K562 (cell line): ENCODE measurements at regions not wholly inside any gene's neighbourhood (a gene's known extent, or its start where the extent isn't known, plus 50 kb on each side); places are given as distances from the start of the nearest gene placed in this dataset.

Experiments
- ATAC-seq: fragments of 200-7000 bp; cut with Tn5 transposase; 3 replicates; pipeline ENCODE4 v1.9.1; 2020; ENCODE audit warnings: moderate library complexity
- BruUV-seq: library from RNA; stranded (reverse); fragments of 400-500 nt; replicated peaks from 2 replicates; lab custom pipeline; 2021; lab: Mats Ljungman, UMichigan
- CTCF ChIA-PET: fragments of 300-600 bp; formaldehyde crosslinking; extraction: SDS; loops from one replicate; lab custom pipeline; 2021; ENCODE audit warnings: low intra/inter-chr PET ratio; lab: Yijun Ruan, JAX
- POLR2A ChIA-PET: fragments of 300-600, 350-650 bp; sonication (Branson Sonifier 250); formaldehyde crosslinking; extraction: SDS; loops from one replicate; lab custom pipeline; 2021; ENCODE audit warnings: antibody characterized with exemption, inconsistent platforms; lab: Yijun Ruan, JAX
- DNase-seq, 4 experiments: peaks; one replicate each; pipeline versions ENCODE4 v3.0.0 to v3.0.0-alpha.2; 2011 to 2018; ENCODE audit warnings: low spot score in 3 of 4, mixed read lengths in 3 of 4; ENCODE audit errors: extremely low read depth in 1 of 4
- FAIRE-seq: peaks from 2 replicates; lab custom pipeline; 2011; peaks lifted over from hg19 to GRCh38; lab: Jason Lieb, UNC
- H2AFZ ChIP-seq: 2 replicates; pipeline ENCODE4 v1.6.0; 2011; ENCODE audit warnings: low read depth, low read length, control low read depth, inconsistent platforms
- H3K27ac ChIP-seq: fragments of 200-600 bp; 3 replicates; pipeline ENCODE4 v1.8.0; 2011; ENCODE audit warnings: low read depth, mild to moderate bottlenecking, control low read depth, inconsistent platforms, low read length, moderate library complexity, mixed read lengths; ENCODE audit errors: extremely low read depth
- H3K27me3 ChIP-seq, 2 experiments: fragments of 300-600 bp in 1 of 2; 2 replicates in 1 of 2; 3 replicates in 1 of 2; pipeline versions ENCODE4 v1.6.0 to v1.8.0; 2011; ENCODE audit warnings: inconsistent platforms in 2 of 2, low read length in 2 of 2, mild to moderate bottlenecking in 1 of 2, mixed read lengths in 1 of 2, moderate library complexity in 1 of 2; ENCODE audit not compliant: control insufficient read depth in 2 of 2, insufficient read depth in 2 of 2
- H3K36me3 ChIP-seq: fragments of 300-600 bp; 3 replicates; pipeline ENCODE4 v1.8.0; 2011; ENCODE audit warnings: mild to moderate bottlenecking, low read length, inconsistent platforms; ENCODE audit not compliant: control insufficient read depth, insufficient read depth
- H3K4me1 ChIP-seq, 2 experiments: fragments of 200-600 bp in 1 of 2; replicated peaks in 1 of 2; 2 replicates in 1 of 2; 3 replicates in 1 of 2; pipeline versions ENCODE4 v1.5.1 to v1.8.0; 2011; ENCODE audit warnings: inconsistent platforms in 2 of 2, low read length in 2 of 2, mild to moderate bottlenecking in 1 of 2, mixed read lengths in 1 of 2, moderate library complexity in 1 of 2; ENCODE audit not compliant: control insufficient read depth in 2 of 2, insufficient read depth in 2 of 2
- H3K4me2 ChIP-seq: 2 replicates; pipeline ENCODE4 v1.6.1; 2011; ENCODE audit warnings: low read length, control low read depth, inconsistent platforms, mixed read lengths; ENCODE audit not compliant: insufficient read depth
- H3K4me3 ChIP-seq: fragments of 200-600 bp; sonication (generic), shearing (Covaris generic); 2 replicates; pipeline ENCODE4 v1.5.1; 2016; ENCODE audit warnings: control low read depth, inconsistent platforms
- H3K79me2 ChIP-seq: fragments of 200-600 bp; 3 replicates; pipeline ENCODE4 v1.8.0; 2011; ENCODE audit warnings: low read length, inconsistent platforms; ENCODE audit not compliant: control insufficient read depth, insufficient read depth
- H3K9ac ChIP-seq, 2 experiments: 2 replicates each; pipeline versions ENCODE4 v1.6.0 to v1.6.1; 2011; ENCODE audit warnings: low read depth in 2 of 2, low read length in 2 of 2, control low read depth in 1 of 2, inconsistent platforms in 1 of 2, mild to moderate bottlenecking in 1 of 2, mixed read lengths in 1 of 2; ENCODE audit not compliant: insufficient read depth in 1 of 2
- H3K9me1 ChIP-seq: one replicate; pipeline ENCODE4 v1.6.0; 2011; ENCODE audit warnings: inconsistent platforms, mild to moderate bottlenecking, low read length, moderate library complexity; ENCODE audit not compliant: control insufficient read depth, insufficient read depth
- H3K9me3 ChIP-seq: replicated peaks from 2 replicates; pipeline ENCODE4 v1.5.1; 2011; ENCODE audit warnings: low read depth, low read length, inconsistent platforms; ENCODE audit not compliant: control insufficient read depth, insufficient read depth
- H4K20me1 ChIP-seq: replicated peaks from 2 replicates; pipeline ENCODE4 v1.6.1; 2011; ENCODE audit warnings: low read length, inconsistent platforms, mixed read lengths; ENCODE audit not compliant: control insufficient read depth, insufficient read depth
- CBFA2T3 ChIP-seq: fragments of 450-650 bp; IDR thresholded peaks from 2 replicates; pipeline ENCODE4 v1.6.1; 2017
- EHMT2 ChIP-seq: fragments of 450-650 bp; IDR thresholded peaks from 2 replicates; pipeline ENCODE4 v1.6.1; 2018; ENCODE audit warnings: antibody characterized with exemption
- ETV6 ChIP-seq, 3 experiments: fragments of 150-350 bp in 1 of 3; sonication (generic) in 1 of 3; formaldehyde crosslinking in 1 of 3; IDR thresholded peaks; 2 replicates each; pipeline versions ENCODE4 v1.6.1 to v1.8.0; 2014 to 2022; ENCODE audit warnings: borderline replicate concordance in 2 of 3, low read depth in 2 of 3, antibody characterized with exemption in 1 of 3, low read length in 1 of 3, mild to moderate bottlenecking in 1 of 3, missing genetic modification reagents in 1 of 3
- EZH2 ChIP-seq: IDR thresholded peaks from 2 replicates; pipeline ENCODE4 v1.6.1; 2012; ENCODE audit warnings: low read depth, mild to moderate bottlenecking, inconsistent platforms, low read length, borderline replicate concordance
- NR2C2 ChIP-seq, 2 experiments: fragments of 200-800 bp in 1 of 2; sonication (Bioruptor generic) in 1 of 2; sonication (generic) in 1 of 2; formaldehyde crosslinking in 1 of 2; IDR thresholded peaks; 2 replicates each; pipeline versions ENCODE4 v1.6.1 to v1.8.0; 2016 to 2022; ENCODE audit warnings: mild to moderate bottlenecking in 1 of 2, missing compliant biosample characterization in 1 of 2, missing genetic modification characterization in 1 of 2, missing genetic modification reagents in 1 of 2
- OTX1 ChIP-seq: fragments of 450-650 bp; formaldehyde crosslinking; IDR thresholded peaks from 2 replicates; pipeline ENCODE4 v1.4.0; 2022; ENCODE audit warnings: mild to moderate bottlenecking
- RAD51 ChIP-seq: fragments of 450-650 bp; IDR thresholded peaks from 2 replicates; pipeline ENCODE4 v1.7.1; 2016; ENCODE audit warnings: low read depth, mild to moderate bottlenecking, borderline replicate concordance
- SREBF2 ChIP-seq: sonication (generic); formaldehyde crosslinking; IDR thresholded peaks from 2 replicates; pipeline ENCODE4 v1.4.0; 2020; ENCODE audit warnings: mild to moderate bottlenecking, missing genetic modification reagents
- SRSF9 ChIP-seq: fragments of 200-400 bp; formaldehyde crosslinking; IDR thresholded peaks from 2 replicates; pipeline ENCODE4 v1.6.1; 2017; ENCODE audit warnings: low read depth, low read length, borderline replicate concordance
- U2AF1 ChIP-seq: fragments of 200-400 bp; formaldehyde crosslinking; optimal IDR thresholded peaks from 2 replicates; pipeline ENCODE3; 2017; ENCODE audit warnings: mild to moderate bottlenecking, low read depth, low read length, moderate library complexity
- ZFP36 ChIP-seq: fragments of 150-350 bp; IDR thresholded peaks from 2 replicates; pipeline ENCODE4 v1.6.1; 2018; ENCODE audit warnings: low read length, low read depth; ENCODE audit not compliant: partially characterized antibody
- ZNF175 ChIP-seq: fragments of 200-800 bp; sonication (Bioruptor generic); IDR thresholded peaks from 2 replicates; pipeline ENCODE4 v1.6.1; 2016; ENCODE audit warnings: low read depth, mild to moderate bottlenecking, missing genetic modification characterization, missing compliant biosample characterization
- ZNF280B ChIP-seq: fragments of 250-450 bp; sonication (Bioruptor Pico); IDR thresholded peaks from 2 replicates; pipeline ENCODE4 v1.5.1; 2021; ENCODE audit warnings: mild to moderate bottlenecking
- ZNF449 ChIP-seq: fragments of 250-450 bp; sonication (Bioruptor Pico); IDR thresholded peaks from 2 replicates; pipeline ENCODE4 v1.8.0; 2022; ENCODE audit warnings: moderate library complexity, mild to moderate bottlenecking, inconsistent platforms
- ZNF551 ChIP-seq: fragments of 250-450 bp; sonication (Bioruptor Pico); IDR thresholded peaks from 2 replicates; pipeline ENCODE4 v1.5.0; 2021; ENCODE audit warnings: mild to moderate bottlenecking, moderate library complexity
- WGBS: fragments of 100-300 bp; shearing (Covaris generic); methylation state at CpG from one replicate; pipeline ENCODE4 v1.1.6; 2016; ENCODE audit warnings: low coverage, mixed read lengths; ENCODE audit not compliant: insufficient coverage; ENCODE audit errors: missing lambda C conversion rate; 5-methylcytosine and 5-hydroxymethylcytosine counted together
- in situ Hi-C: fragments of 300-500 bp; cut with MboI; formaldehyde crosslinking; loops from 4 replicates; pipeline ENCODE4 v1.15.0; 2018; ENCODE audit warnings: inconsistent platforms, mixed read lengths
- intact Hi-C: fragments of 100-400 bp; cut with micrococcal nuclease; formaldehyde crosslinking; loops from 2 replicates; pipeline ENCODE4 v1.14.2; 2022

- H4K20me1 ChIP-seq, result no peaks in the 10 kb centered on the region
- no peaks in the 10 kb centered on the region for H3K36me3 ChIP-seq
- FAIRE-seq, result no peak
- H3K4me1 ChIP-seq, result no peaks in the 10 kb centered on the region; a peak in 1 of 5 replicates
- POLR2A ChIA-PET, result interaction anchor here (0.6 kb wide), 1 partner anchor 1738 kb away, joined by 3 read pairs; no protein-coding TSS in a partner anchor
- no peak overlapping the region for H3K4me3 ChIP-seq
- CTCF ChIA-PET, result no interaction called here
- BruUV-seq, result no TSS peak
- no peak overlapping the region for H3K27ac ChIP-seq
- no peak overlapping the region for H2AFZ ChIP-seq
- no peak for TF ChIP-seq OTX1 (CRISPR knock-in tag)
- TF ChIP-seq EZH2, result no peak
- TF ChIP-seq SREBF2, result no peak
- no peak for TF ChIP-seq ZNF449
- TF ChIP-seq, all 486 proteins: peak for 0
- no peaks in the 10 kb centered on the region for H3K27me3 ChIP-seq
- intact Hi-C loops (no loop called here), in situ Hi-C loops (no loop called here)
- no peak overlapping the region for H3K9ac ChIP-seq
- no peaks in the 10 kb centered on the region for H3K9me1 ChIP-seq
- no peak for ATAC-seq
- H3K79me2 ChIP-seq, result no peaks in the 10 kb centered on the region
- H3K9me3 ChIP-seq, result no peaks in the 10 kb centered on the region
- DNase-seq, result no peak
- 0% methylated on average over 3 of the region's 3 CpGs for WGBS
- H3K4me2 ChIP-seq, result no peak overlapping the region
Measured at GRCh38 chr15:69763831-69764230, 311.2 kb downstream of the RPLP1 start.

- Histone ChIP-seq H3K9me1 (no peaks in the 10 kb centered on the region), H3K27ac (no peak overlapping the region), H3K36me3 (no peaks in the 10 kb centered on the region), H3K79me2 (no peaks in the 10 kb centered on the region), H4K20me1 (no peaks in the 10 kb centered on the region), H3K9ac (no peak overlapping the region), H3K9me3 (no peaks in the 10 kb centered on the region), H3K4me3 (no peak overlapping the region), H3K4me2 (no peak overlapping the region), H3K4me1 (no peaks in the 10 kb centered on the region), H3K27me3 (no peaks in the 10 kb centered on the region), H2AFZ (no peak overlapping the region)
- BruUV-seq, result no TSS peak
- intact Hi-C loops (no loop called here), in situ Hi-C loops (no loop called here)
- FAIRE-seq (no peak), ATAC-seq (no peak), DNase-seq (no peak)
- ChIA-PET CTCF (no interaction called here), POLR2A (no interaction called here)
- no peak for TF ChIP-seq ZNF280B (CRISPR knock-in tag)
- TF ChIP-seq ZNF175 (CRISPR knock-in tag), result no peak
- TF ChIP-seq RAD51, result no peak
- TF ChIP-seq ETV6 (IDR thresholded peaks at IDR 0.05; ENCODE audit: borderline replicate concordance in 1 of 2, low read depth in 2 of 2, low read length in 1 of 2), result no peak
- no peak for TF ChIP-seq ETV6 (CRISPR knock-in tag; IDR thresholded peaks at IDR 0.05; ENCODE audit: borderline replicate concordance)
- TF ChIP-seq SRSF9, result no peak
- TF ChIP-seq CBFA2T3, result no peak
- TF ChIP-seq ZFP36, result no peak
- no peak for TF ChIP-seq U2AF1
- TF ChIP-seq NR2C2 (CRISPR knock-in tag; IDR thresholded peaks at IDR 0.05), result no peak
- no peak for TF ChIP-seq NR2C2 (tag; IDR thresholded peaks at IDR 0.05)
- TF ChIP-seq EHMT2, result no peak
- no peak for TF ChIP-seq ZNF551 (CRISPR knock-in tag)
Measured at GRCh38 chr15:69766156-69766555, 313.5 kb downstream of the RPLP1 start.
